NCI-H146 treated with DMSO at 0.1 percent for 48 hours (cell line): ENCODE measurements at regions not wholly inside any gene's neighbourhood (a gene's known extent, or its start where the extent isn't known, plus 50 kb on each side); places are given as distances from the start of the nearest gene placed in this dataset.

ENCODE experiments used
- DNase-seq: peaks from one replicate; lab custom pipeline; 2025; ENCODE audit not compliant: unreplicated experiment; lab: John Stamatoyannopoulos, UW

DNA sequence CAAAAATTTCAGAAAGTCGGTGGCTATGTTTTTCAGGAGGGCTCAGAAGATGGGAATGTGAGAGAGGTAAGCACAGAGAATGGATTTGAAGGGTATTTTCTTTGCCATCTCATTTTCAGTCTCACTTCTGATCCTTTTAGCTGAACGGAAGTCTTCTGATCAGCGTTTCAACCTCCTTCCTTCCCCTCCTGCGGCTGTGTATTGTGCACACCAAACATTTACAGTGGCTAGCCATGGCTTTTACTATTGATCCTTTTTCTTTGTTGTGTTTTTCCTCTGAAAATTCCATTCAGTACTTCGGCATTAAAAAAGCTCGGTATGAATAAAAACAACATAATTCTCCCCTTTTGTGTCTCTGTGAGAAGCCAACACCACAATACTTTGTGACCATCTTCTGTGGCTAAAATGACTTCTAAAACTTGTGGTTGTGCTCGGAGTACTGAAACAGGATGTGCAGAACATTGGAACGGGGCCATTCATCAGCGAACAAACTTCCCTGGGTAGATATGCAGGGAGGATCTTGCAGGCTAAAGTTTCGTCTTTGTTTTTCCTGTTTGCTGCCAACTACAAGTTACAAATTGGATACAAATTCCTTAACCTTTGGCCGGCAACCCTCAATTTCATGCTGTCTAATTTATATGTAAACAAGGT, 260.8 kb upstream of the FAM98A start:
- DNase-seq, result no peak

DNA sequence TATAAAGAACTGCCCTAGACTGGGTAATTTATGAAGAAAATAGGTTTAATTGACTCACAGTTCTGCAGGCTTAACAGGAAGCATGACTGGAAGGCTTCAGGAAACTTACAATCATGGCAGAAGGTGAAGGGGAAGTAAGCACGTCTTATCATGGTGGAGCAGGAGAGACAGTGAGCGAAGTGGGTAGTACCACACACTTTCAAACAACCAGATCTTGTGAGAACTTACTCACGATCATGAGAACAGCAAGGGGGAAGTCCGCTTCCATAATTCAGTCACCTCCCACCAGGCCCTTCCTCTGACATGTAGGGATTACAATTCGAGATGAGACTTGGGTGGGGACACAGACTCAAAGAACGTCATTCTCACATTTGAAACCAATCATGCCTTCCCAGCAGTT, 260.1 kb upstream of the FAM98A start:
- DNase-seq, result no peak

DNA sequence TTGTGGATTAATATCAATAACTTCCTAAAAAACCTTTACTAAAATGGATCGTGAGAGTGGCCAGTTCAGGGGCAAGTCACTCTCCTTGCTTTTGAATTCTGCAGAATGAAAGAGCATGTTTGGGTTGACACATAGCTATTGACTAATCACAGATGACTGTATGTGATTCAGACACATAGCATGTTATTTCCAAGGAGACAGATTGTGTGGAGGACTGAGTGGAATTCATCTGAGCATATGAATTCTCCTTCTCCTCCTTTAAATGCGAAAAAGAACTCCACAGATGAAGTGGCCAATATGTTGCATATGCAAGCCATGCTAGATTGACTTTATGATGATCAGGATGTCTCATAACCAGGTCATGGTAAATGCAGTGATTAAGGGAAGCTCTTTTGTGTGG, 249.4 kb upstream of the FAM98A start:
- DNase-seq, result no peak

DNA sequence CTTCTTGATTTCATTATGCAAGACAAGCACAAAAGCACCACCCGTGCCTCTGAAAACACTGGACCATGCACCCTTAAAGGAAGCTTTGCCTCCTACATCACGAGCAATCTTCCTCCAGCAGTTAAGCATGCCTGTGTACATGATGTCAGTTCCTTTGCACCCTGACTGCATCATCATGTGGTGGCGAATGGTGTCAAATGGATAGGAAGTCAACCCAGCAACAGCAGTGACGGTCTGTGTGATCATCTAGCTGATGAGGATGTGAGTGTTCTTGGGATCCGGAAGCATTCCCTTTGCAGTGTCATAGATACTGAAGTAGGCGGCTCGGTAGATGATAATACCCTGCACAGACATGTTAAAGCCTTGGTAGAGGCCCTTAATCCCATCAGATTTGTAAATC, 240.7 kb upstream of the FAM98A start:
- no peak for DNase-seq

DNA sequence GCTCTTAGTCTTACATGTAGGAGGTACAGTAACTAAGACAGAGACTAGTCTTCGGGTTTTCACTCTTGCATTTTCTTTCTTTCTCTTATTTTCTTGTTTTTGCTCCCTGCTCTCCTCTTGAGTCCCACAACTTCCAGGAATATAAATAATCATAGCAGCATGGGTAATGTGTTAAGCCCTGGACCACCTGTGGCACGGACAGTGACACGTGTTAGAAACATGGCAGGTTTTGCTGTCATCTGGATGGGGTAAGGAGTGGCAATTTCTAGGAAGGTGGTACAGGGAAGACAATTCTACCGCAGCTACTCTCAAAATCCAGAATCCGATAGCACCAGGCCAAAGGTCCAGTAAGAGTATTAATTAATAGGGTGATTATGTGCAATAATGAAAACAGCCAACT, 237.5 kb upstream of the FAM98A start:
- no peak for DNase-seq

DNA sequence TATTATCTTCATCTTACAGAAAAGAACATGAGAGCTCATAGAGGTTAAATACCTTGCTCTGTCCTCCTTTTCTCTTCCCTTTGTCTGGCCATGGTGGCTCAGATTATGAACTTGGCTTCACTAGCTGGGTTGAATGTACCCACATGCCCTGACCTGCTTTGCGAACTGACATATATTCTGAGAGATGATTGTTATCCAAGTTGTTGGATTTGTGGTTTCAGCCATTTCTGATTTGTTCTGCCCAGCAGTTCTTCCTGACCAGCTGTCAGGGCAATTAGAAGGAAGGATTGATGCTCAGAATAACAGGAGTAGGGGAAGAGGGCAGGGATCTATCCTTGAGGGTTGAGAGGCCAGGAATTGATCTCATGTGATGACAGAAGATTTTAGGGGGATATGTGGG, 236.8 kb upstream of the FAM98A start:
- DNase-seq, result no peak

DNA sequence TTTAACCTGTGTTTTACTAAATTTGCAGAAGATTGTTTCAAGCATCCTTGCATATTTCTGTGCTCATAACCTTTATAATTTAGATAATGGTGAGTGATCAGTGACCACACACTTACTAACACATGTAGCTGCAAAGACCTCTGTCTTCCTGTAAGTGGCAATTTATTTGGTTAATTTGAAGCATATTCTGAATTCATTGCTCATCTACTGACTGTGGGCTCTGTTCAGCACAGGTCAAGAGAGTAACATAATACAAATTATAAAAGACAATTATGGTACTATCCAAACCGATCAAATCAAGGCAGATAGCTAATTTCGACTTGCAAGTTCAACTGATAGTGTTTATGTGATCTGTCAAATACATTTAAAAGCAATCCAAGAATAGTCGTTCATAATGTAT, 223.9 kb upstream of the FAM98A start:
- no peak for DNase-seq

DNA sequence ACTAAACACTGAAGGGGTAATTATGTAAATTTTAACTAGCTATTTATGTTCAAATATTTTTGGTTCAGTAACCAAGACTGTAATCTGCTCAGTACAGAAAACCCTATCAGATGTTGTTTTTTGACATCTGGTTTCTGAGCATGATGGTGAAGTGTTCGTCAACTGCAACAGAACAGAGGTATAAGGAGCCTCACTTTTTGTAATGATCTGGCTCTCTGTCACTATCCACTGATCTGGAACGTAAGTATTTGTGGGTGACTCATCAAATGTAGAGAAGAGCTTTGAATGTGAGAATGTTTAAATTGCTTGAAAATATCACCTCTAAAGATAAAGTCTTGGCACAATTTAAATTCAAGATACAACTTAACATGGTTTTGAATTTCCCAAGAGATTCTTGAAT, 213.6 kb upstream of the FAM98A start:
- no peak for DNase-seq

DNA sequence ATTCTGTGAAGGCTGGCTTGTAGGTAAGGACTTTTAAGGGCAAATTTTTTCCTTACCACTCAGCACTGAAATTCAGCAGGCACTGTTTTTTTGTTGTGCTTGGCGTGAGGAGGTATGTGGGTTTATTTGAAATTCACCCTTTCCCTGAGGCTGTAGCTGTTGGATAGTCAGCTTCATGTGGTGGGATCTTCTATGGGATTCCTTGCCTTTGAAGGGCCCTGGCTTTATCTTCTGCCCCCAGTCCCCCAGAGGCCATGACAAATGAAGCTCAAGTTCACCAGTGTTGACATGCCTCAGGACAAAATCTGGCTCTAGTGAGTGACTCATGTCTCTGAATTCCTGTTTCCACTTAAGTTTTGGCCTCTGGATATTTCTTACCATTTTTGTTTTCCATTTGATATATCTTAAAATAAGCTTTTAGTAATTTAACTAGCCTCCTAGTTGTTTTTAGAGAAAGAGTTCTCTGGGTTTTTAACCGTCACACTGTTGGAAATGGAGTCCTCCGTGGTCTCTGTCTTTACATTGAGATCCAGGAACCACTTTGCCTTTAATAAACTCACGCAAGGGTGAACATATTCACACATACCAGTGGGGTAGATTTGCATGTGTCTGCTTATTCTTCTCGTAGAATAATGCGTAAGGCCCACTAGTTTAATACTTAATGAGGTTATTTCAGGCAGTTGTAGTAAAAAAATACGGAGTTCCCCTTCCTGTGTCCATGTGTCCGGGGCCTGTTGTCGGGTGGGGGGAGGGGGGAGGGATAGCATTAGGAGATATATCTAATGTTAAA, 211.1 kb upstream of the FAM98A start:
- DNase-seq, result no peak

DNA sequence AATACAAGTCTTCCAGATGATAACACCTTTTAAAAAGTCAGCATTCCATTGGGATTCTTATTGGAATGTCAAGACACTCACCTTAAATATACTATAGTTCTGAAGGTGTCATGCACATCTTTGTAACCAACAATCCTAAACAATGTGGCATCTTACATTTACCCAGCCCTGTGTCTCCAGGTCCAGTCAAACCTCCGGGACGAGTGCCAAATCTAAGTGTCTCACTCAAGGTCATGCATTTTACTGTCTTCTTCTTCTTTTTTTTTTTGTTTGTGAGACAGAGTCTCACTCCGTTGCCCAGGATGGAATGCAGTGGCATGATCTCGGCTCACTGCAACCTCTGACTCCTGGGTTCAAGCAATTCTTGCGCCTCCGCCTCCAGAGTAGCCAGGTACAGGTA, 206.9 kb upstream of the FAM98A start:
- DNase-seq, result no peak

DNA sequence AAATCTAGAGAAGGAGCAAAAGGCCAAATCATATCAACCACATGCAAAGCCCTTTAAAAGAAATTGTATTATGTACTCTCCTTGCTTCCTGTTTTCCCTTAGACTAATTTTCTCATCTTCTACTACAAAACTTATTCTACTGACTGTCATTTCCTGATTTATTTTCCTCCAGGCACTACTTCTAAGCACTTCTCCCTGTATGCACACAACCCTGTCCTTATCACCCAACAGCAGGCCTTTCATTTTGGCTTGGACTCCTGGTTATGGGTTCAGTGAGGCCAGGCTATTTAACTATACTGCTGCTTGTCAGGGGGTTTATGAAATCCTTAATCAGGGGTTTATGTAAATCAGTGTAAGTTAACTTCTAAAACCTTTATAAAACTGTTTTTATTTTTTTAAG, 205.1 kb upstream of the FAM98A start:
- no peak for DNase-seq

DNA sequence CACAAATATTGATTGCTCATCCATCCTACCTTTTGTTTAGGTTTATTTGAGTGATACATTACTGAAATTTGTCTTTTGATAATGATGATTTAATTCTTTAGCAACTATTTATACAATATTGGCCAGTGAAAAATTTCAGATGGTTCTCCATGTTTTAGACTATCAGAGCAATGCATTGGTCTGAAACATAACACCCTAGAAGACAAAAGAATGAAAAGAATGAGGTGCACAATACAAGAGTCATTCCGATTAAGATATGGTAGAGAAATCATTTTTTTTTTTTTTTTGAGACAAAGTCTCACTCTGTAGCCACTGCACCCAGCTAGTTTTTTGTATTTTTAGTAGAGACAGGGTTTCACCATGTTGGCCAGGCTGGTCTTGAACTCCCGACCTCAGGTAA, 197.4 kb upstream of the FAM98A start:
- no peak for DNase-seq

DNA sequence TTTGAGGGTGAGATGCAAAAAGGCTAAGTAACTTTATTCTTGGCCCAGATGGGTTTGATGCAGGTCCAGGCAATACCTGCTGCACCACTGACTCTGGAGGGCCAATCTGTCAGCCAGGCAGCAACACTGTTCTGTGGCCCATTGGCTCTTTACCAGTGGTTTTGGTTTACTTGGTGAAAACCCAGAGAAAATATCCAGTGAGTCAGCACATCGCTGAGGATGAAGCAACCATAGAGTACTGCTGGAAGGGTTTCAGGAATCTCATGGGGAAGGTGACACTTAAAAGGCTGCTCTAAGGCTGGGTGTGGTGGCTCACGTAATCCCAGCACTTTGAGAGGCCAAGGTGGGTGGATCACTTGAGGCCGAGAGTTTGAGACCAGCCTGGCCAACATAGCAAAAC, 192.5 kb upstream of the FAM98A start:
- DNase-seq, result no peak

DNA sequence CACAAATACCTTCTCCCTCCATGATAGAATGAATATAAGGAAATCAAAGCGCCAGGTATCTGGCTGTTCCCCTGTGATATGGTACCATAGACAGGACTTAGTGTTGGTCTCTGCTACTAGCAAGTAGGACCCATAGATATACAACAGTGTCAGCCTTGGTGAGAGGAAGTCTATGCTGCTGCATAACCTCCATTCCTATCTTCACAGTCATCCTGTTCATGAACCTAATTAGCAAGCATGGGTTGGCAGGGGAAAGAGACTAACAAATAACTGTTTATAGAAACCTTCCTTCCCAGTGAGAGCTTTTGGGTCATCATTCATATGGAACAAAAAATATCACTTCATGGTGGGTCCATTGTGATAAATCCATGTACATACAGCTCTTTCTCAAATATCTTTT, 188.9 kb upstream of the FAM98A start:
- no peak for DNase-seq

DNA sequence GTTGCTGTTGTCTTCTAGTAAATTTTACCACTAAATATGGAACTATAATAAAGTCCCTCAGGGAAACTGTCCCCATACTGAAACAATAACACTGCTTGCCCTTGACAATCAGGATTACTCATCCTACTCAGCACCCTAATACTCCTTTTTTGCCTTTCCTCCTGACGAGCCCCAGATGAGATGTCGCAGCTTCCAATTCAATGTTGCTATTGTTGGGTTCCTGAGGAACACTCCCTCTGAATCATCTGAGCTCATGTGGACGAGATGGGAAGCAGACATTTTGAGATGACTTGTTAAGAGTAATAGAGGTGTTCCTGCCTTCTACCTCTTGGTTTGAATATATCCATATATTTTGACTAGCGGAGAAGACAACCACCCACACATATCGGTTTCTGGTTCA, 187.8 kb upstream of the FAM98A start:
- DNase-seq, result no peak

DNA sequence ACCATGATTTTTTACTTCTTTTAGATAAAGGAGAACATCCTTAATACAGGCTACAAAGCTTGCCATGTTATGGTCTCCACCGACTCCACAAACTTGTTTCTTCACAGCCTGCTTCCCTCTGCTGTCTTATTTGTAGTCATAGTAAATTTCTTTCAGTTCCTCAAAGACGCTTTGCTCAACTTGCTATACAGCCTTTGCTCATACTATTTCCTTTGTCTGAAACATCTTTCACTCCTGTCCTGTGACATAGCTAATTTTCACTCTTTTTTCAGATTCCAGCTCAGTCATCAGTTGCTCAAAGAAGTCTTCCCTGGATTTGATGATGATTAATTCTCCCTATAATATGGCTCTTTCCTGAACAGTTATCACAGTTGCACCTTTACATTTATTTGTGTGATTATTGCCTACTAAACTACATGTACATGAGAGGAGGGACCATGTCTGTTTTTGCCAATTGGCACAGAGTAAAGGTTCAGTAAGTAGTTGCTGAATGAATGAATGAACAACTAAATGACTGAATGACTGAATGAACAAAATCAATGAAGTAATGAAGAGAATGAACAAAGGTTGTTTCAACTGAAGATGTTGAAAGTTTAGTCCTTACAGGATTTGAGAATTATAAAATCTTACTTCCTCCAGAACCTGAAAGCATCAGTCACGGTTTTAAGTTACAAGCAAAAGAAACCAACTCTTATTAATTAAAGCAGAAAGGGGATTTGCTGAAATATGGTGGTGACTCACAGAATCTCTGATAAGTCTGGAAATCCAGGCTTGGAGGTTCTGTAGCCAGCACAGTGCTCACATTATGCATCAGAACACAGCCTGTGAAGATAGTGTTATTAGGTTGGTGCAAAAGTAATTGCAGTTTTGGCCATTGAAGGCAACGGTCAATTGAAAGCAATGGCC, 186.4 kb upstream of the FAM98A start:
- DNase-seq, result no peak

DNA sequence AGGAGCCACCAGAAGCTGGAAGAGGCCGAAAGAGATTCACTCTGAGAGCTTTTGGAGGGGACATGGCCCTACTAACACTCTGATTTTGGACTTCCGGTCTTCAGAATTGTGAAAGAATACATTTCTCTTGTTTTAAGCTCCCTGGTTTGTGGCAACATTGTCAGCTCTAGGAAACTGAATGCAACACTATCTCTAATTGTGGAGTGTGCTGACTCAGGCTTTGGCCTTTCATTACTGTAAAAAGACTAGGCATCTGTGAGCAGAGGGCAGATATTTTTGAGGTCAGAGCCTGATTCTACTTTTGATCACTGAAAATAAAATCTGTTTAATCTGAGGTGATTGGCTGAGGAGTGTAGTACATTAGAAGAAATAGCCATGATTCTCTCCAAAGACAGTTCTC, 185.4 kb upstream of the FAM98A start:
- no peak for DNase-seq

DNA sequence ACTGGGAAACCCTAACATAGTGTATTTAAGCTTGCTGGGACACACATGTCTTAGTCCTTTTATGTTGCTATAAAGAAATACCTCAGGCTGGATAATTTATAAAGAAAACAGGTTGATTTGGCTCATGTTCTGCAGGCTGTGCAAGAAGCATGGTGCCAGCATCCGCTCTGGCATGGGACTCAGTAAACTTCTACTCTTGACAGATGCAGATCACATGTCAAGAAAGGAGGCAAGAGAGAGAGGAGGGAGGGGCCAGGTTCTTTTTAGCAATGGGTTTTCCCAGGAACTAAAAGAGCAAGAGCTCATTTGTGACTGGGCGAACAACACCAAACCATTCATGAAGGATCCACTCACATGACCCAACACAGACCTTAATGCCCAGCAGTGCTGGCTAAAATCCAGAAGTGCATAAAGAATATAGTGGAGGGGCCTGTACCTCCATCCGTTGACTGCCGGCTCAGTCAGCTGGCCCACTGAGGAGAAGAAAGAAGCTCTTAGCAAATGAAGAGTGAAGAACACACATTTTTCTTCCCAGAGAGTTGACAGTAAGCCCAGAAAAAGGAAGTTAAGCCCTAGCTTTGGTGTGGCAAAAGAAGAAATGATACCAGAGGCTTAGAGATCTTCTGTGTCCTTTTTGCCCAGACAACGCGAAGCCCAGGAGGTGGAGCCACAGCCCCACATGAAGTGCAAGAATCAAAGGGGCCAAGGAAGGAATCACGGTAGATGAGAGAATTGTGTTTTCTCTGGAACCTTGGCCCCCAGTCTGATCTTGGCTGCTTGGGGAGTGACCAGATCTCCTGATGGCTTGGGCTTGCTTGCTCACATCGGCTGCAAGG, 183.5 kb upstream of the FAM98A start:
- no peak for DNase-seq

DNA sequence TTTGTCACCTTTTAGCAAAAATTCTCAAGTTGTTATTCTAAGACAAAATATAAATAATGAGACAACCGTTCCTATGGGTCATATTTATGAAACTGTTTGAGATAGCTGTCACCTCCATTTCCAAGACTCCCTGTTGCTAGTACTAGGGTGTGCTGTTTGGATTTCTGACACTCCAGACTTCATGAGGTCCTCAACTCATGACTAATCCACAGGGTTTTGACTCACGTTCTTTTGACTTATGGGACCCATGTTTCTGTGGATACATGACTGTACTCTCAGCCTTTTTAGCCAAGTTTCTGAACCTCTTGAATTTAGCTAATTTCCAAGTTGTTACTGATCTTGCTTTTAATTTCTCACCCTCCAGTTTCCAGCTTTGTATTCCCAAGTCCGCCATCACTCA, 178.7 kb upstream of the FAM98A start:
- DNase-seq, result no peak

DNA sequence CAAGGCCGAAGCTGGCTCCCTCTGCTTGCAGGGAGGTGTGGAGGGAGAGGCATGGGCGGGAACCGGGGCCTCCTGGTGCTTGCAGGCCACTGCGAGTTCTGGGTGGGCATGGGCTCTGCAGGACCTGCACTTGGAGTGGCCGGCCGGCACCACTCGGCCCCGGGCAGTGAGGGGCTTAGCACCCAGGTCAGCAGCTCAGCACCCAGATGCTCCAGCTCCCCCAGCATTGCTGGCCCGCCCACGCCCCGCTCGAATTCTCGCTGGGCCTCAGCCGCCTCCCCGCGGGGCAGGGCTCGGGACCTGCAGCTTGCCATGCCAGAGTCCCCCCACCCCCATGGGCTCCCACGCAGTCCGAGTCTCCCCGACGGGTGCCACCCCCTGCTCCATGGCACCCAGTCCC, 176.2 kb upstream of the FAM98A start:
- DNase-seq, result no peak

DNA sequence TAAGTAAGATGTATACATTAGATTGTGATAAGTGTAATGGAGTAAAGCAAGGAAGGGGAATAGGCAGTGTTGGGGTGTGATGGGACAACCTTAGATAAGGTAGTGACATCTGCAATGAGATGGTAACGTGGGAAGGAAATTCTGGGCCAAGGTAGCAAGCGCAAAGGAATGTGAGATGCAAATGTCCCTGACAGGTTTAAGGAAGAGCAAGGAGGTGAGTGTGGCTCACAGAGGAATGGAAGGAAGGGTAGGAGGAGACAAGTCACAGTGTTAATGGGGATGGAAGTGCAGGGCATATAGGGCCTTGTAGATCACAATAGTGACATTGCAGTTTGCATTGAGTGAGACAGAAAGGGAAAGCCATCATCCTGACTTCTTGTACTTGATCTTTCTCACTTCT, 170.9 kb upstream of the FAM98A start:
- no peak for DNase-seq
